NCI-H748 (cell line): ENCODE measurements at regions not wholly inside any gene's neighbourhood (a gene's known extent, or its start where the extent isn't known, plus 50 kb on each side); places are given as distances from the start of the nearest gene placed in this dataset.
A peak's percentile ranks its signal among the peaks of the same experiment; 100 is the strongest.

Source experiments
- DNase-seq: peaks from one replicate; lab custom pipeline; 2025; ENCODE audit not compliant: unreplicated experiment; lab: John Stamatoyannopoulos, UW

GRCh38 chr5:104353371-104353770, 790.8 kb upstream of the NUDT12 start:
- DNase-seq: no peak

DNA sequence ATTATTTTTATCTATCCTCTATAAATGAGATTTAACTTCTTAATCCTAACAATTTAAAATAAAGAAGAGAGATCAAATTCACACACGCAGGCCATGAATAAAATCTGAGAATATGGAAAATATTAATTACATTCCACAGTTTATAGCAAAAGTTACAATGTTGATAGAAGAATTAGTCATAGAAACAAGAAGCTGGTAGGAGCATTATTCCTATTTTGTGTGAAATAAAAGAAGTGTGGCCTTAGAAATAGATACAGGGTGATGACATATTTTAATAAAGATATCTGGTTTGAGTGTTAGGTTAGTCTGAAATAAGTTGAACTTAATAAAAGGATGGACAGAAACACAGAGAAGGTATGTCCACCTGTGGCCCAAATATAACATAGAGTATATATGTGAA, 790.4 kb upstream of the NUDT12 start:
- DNase-seq: no peak

- peak; percentile 33 for DNase-seq
These were observed 784.6 kb upstream of the NUDT12 start for GRCh38 chr5:104347119-104347708.

DNA sequence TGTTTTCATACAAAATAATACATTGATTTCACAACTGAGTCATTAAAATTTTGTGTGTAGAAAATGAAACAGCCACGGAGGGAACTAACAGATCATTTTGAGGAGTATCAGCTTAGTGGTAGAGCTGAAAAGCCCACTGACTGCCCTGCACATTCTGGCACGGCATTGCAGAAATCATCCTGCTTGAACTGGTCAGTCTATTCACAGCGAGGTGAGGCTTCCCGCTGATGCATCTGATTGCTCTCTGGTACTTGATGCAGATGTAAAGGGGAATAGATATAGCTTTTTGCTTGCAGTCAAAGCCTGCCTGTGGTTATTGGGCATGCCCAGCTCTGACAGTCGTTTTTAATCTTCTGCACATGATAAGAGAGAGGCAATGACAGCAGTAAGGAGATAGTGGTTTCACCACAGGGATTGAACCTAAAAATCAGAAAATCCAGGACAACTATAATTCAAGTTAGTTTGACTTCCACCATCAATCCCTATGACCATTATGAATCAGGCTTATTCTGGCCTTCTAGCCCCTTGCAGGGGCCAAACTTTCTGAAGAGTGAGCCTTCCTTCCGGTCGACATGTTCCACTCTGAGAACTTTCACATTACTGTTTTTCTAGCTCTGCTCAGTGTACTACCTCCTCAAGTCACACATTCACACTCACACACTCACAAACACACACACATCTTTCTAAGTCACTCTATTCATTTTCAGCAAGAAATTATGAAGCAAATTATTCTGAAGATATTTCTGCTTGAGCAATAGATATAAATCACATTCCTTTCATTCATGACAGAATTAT, 782.8 kb upstream of the NUDT12 start:
- peak; percentile 53 for DNase-seq

GRCh38 chr5:104344809-104345208, 782.2 kb upstream of the NUDT12 start:
- DNase-seq: no peak

DNA sequence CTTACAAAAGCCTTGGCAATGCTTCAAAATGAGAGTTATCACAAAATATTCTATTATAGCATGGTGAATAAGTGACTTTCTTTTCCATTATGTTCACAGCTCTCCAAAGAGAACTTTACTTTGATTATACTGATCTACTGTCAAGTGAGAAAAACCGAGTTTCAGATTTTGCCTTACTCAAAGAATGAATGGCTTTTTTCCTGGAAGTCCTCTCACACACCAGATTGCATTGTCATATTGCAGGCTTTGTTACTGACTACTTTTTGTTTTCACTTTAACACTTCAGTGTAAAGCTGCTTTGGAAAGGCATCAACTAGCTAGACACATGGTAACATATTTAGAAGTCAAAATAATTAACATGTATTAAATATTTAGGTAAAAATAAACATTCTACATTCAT, 765.2 kb upstream of the NUDT12 start:
- DNase-seq: no peak

- no peak for DNase-seq
These were observed 764.4 kb upstream of the NUDT12 start for GRCh38 chr5:104326966-104327365.

DNA sequence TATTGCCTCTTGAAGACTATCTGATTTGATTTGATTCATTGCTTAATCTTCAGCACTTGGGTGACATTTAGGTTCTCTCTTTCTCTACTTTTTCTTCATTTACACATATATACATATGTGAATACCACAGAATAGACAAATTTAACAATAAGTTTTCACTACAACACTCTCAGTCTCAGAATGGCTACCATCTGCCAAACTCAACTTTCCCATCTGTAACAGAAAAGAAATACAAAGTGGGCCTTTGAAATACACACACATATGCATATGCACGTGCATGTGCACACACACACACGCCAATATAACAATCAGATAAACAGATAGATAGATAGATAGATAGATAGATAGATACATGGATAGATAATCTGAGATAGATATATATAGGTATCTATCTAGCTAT, 762.8 kb upstream of the NUDT12 start:
- DNase-seq: no peak

- peak; percentile 5 for DNase-seq
These were observed 754.1 kb upstream of the NUDT12 start for GRCh38 chr5:104316676-104317075.

DNA sequence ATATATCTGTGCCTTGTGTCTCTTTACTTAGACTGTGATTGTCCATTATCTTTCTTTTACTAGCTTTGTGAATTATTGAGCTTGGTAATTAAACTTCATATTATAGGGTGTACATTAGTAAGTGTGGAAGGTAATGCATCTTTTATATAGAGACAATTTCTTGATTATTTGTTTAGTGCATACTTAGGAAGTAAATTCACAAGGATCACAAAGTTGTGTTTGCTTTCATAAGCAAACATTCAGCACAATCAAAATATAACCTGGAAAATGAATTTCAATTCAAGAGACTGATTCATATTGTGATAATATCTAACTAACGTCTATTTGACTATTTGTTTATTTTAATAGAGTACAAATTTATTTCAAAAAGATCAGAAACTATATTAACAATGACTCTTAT, 749.9 kb upstream of the NUDT12 start:
- no peak for DNase-seq

- DNase-seq: no peak
These were observed 743.0 kb upstream of the NUDT12 start for GRCh38 chr5:104305602-104306001.

DNA sequence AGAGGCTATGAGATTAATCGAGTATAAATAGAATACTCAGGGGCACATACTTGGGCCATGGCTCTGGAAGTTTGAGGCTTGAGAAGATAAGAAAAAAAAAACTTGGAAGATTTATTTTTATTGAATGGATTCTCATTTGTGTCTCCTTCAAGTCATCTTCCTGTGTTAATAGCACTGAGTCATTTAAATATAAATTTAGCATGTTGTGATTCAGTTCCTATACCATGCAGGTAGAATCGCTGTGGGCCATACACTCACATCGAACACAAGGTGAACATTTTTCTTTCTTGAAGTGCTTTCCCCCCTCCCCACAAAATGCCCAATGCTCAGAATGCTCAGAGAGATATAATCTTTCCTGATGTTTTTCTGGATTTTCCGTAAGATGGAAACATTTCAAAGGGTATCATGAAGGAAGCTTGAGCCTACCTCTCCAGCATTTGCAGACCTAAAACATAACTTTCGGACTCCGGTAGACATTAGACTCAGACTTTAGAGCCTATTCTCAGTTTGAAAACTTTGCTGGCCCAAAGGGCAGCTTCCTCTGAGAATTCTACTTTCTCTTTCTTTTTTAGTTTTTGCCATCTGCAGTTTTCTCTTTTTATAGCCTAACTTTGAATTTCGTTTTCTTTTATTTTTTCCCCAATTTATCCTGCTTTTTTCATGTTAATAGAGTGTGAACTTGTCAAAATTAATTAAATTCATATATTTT, 737.6 kb upstream of the NUDT12 start:
- DNase-seq: no peak

DNA sequence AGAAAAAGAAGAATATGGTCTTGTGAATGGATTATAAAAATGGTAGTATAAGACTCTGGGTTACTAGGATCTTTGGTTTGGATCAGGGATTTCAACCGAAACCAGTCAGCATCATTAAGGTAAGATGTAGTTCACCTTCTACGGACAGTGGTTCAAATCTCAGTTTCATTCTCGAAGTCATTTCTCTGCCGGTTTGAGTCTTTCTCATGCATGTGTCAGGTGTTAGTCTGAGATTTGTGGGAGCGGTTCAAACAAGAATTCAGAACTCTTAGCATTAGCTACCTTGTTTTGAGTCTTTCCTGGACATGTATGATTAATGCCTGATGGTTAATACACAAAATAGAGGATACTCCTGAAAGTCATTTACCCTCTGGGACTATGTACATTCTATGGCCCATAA, 735.9 kb upstream of the NUDT12 start:
- DNase-seq: no peak

DNA sequence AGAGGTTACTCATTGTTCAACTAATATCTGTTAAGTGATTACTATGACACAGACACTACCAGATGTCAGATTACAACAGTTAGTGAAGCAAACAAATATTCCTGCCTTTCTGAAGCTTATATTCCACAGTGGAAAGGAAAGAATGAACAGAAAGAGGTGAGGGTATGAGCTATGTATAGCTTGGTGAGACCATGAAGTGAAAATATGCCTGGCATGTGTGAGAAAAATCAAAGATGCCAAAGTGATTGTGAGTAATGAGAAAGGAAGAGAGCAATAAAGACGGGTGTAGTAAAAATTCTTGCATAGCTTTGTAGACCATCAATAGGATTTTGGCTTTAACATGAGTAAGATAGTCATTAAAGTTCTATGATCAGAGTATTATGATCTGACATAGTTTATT, 734.5 kb upstream of the NUDT12 start:
- no peak for DNase-seq

GRCh38 chr5:104295991-104296390, 733.4 kb upstream of the NUDT12 start:
- DNase-seq: no peak

GRCh38 chr5:104283136-104283535, 720.5 kb upstream of the NUDT12 start:
- DNase-seq: no peak

- DNase-seq: no peak
These were observed 711.1 kb upstream of the NUDT12 start for GRCh38 chr5:104273725-104274124.

DNA sequence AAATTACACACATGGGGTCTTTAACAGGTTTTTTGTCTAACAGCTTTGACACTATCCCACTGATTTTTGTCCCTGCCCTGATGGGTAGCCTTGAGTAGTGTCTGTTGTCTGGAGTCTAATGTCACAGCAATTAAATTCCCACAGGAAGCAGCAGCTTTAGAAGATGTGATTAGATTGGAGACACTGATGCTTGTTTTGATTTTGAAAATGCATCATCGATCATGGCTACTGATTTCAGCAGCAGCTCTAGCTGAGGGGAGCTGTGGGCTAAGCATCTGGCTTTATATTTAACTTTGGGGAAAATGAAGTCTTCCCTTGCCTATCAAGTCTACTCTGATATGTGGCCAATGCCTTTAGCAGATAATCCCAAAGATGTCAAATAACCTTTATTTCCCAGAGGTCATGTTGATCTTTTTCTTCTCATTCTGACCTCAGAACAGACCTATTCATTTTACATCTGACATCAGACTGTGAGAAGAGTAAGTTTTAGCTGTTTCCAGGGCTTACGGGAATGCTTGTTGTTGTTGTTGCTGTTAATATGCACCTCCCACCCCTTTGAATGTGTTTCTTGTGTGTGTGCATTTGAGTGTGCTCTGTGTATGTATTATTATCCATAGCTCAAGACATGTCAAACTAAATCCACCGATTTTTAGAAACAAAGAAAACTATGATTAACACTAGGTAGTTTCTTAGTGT, 704.9 kb upstream of the NUDT12 start:
- DNase-seq: peak; percentile 38

DNA sequence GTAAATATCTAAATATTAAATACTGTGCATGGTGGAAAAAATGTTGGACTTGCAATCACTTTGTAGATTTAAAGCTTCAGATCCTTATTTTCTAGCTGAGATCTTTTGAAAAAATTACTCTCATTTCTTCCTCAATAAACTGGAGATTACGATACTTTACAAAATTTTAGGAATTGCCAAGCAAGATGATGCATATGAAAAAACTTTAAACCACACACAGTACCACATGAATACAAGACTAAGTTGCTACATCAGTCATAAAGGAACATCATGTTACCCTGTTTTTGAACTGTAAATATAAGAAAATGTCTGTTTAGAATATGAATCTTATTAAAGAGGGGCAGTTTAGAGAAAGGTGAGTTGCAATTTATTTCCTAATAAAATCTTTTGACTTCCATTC, 703.6 kb upstream of the NUDT12 start:
- DNase-seq: no peak

DNA sequence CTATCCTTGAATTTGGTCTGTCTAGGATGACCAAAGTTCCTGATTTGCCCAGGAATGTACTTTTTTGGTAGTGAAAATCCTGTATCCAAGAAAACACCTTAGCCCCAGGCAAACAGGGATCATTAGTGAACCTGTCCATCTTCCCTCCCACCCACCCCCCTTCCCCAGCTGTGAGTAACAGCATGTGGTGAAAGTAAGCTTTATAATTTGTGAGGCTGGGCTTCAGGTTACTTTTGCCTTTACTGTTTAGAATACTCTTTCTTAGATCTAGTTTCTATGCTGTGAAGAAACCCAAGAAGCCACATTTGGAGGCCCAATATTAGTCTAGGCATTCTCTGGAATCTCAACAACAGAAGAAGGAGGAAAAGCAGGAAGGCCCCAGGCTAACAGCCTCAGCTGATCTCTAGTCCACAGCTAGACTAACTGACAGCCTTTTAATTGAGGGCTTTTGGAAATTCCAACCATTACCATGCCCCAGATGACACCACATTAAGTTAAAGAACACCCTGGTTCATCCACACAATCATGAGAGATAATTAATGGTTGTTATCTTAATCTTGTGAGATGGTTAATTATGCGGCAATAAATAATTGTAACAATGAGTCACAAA, 703.0 kb upstream of the NUDT12 start:
- DNase-seq: no peak

- DNase-seq: no peak
These were observed 684.7 kb upstream of the NUDT12 start for GRCh38 chr5:104247260-104247659.
